HEK293 (cell line): ENCODE measurements at regions not wholly inside any gene's neighbourhood (a gene's known extent, or its start where the extent isn't known, plus 50 kb on each side); places are given as distances from the start of the nearest gene placed in this dataset.

Experiments used
- CTCF ChIA-PET: fragments of 350-600 bp; formaldehyde crosslinking; extraction: SDS; loops from one replicate; lab custom pipeline; 2021; ENCODE audit warnings: antibody characterized with exemption; lab: Yijun Ruan, JAX
- POLR2A ChIA-PET: fragments of 300-600 bp; formaldehyde crosslinking; extraction: SDS; loops from one replicate; lab custom pipeline; 2020; ENCODE audit warnings: antibody characterized with exemption, inconsistent platforms; lab: Yijun Ruan, JAX
- H3K27ac ChIP-seq: fragments of 200-500 bp; sonication (Bioruptor generic); 2 replicates; pipeline ENCODE4 v1.5.1; 2014; ENCODE audit warnings: low read depth, low read length, control low read depth, inconsistent platforms; ENCODE audit errors: extremely low read depth
- H3K36me3 ChIP-seq, 2 experiments: fragments of 200-500 bp in 1 of 2; sonication (Bioruptor generic) in 1 of 2; 1 replicate in 1 of 2; 2 replicates in 1 of 2; pipeline ENCODE4 v1.5.1; 2014 to 2017; ENCODE audit warnings: inconsistent platforms in 2 of 2, low read length in 2 of 2; ENCODE audit not compliant: control insufficient read depth in 2 of 2, insufficient read depth in 1 of 2
- H3K4me1 ChIP-seq: fragments of 200-500 bp; sonication (Bioruptor generic); 2 replicates; pipeline ENCODE4 v1.5.1; 2014; ENCODE audit warnings: mild to moderate bottlenecking, low read length, inconsistent platforms; ENCODE audit not compliant: control insufficient read depth, insufficient read depth
- H3K4me3 ChIP-seq: 2 replicates; pipeline ENCODE4 v1.5.1; 2011; ENCODE audit warnings: low read depth, mild to moderate bottlenecking, control low read depth, low read length, moderate library complexity
- H3K9me3 ChIP-seq: fragments of 200-500 bp; sonication (Bioruptor generic); 2 replicates; pipeline ENCODE4 v1.5.1; 2014; ENCODE audit warnings: low read depth, low read length, inconsistent platforms; ENCODE audit not compliant: control insufficient read depth, insufficient read depth
- BCL11A ChIP-seq: fragments of 450-650 bp; formaldehyde crosslinking; IDR thresholded peaks from 2 replicates; pipeline ENCODE4 v1.5.1; 2016; ENCODE audit warnings: low read depth, missing biosample characterization, missing genetic modification characterization
- BCL6B ChIP-seq: fragments of 450-650 bp; formaldehyde crosslinking; IDR thresholded peaks from 2 replicates; pipeline ENCODE4 v1.5.1; 2017; ENCODE audit warnings: missing biosample characterization, missing genetic modification characterization
- GLIS2 ChIP-seq: fragments of 450-650 bp; formaldehyde crosslinking; IDR thresholded peaks from 2 replicates; pipeline ENCODE4 v1.5.1; 2016; ENCODE audit warnings: missing biosample characterization, missing genetic modification characterization
- HOXD13 ChIP-seq: sonication (generic); formaldehyde crosslinking; IDR thresholded peaks from 2 replicates; pipeline ENCODE4 v1.8.0; 2022; ENCODE audit warnings: missing genetic modification reagents, borderline replicate concordance
- YY2 ChIP-seq: fragments of 450-650 bp; formaldehyde crosslinking; IDR thresholded peaks from 2 replicates; pipeline ENCODE4 v1.5.1; 2016; ENCODE audit warnings: missing biosample characterization, missing genetic modification characterization
- ZNF112 ChIP-seq: fragments of 450-650 bp; formaldehyde crosslinking; IDR thresholded peaks from 2 replicates; pipeline ENCODE4 v1.5.0; 2017; ENCODE audit warnings: missing biosample characterization, missing genetic modification characterization
- ZNF114 ChIP-seq: fragments of 450-650 bp; formaldehyde crosslinking; IDR thresholded peaks from 2 replicates; pipeline ENCODE4 v1.5.0; 2017; ENCODE audit warnings: missing biosample characterization, missing genetic modification characterization
- ZNF121 ChIP-seq: fragments of 450-650 bp; formaldehyde crosslinking; IDR thresholded peaks from 2 replicates; pipeline ENCODE4 v1.5.1; 2016; ENCODE audit warnings: missing biosample characterization, missing genetic modification characterization
- ZNF133 ChIP-seq: fragments of 450-650 bp; formaldehyde crosslinking; IDR thresholded peaks from 2 replicates; pipeline ENCODE4 v1.5.1; 2016; ENCODE audit warnings: missing biosample characterization, missing genetic modification characterization
- ZNF174 ChIP-seq: fragments of 450-650 bp; formaldehyde crosslinking; IDR thresholded peaks from 2 replicates; pipeline ENCODE4 v1.5.0; 2017; ENCODE audit warnings: missing biosample characterization, mild to moderate bottlenecking, missing genetic modification characterization
- ZNF223 ChIP-seq: fragments of 450-650 bp; formaldehyde crosslinking; IDR thresholded peaks from 2 replicates; pipeline ENCODE4 v1.5.1; 2016; ENCODE audit warnings: missing biosample characterization, missing genetic modification characterization
- ZNF23 ChIP-seq: fragments of 450-650 bp; formaldehyde crosslinking; IDR thresholded peaks from 2 replicates; pipeline ENCODE4 v1.5.1; 2016; ENCODE audit warnings: missing biosample characterization, missing genetic modification characterization, borderline replicate concordance
- ZNF449 ChIP-seq: fragments of 450-650 bp; formaldehyde crosslinking; IDR thresholded peaks from 2 replicates; pipeline ENCODE4 v1.5.1; 2017; ENCODE audit warnings: missing biosample characterization, mild to moderate bottlenecking, missing genetic modification characterization, moderate library complexity
- ZNF501 ChIP-seq: fragments of 450-650 bp; formaldehyde crosslinking; IDR thresholded peaks from 2 replicates; pipeline ENCODE4 v1.5.1; 2016; ENCODE audit warnings: missing biosample characterization, missing genetic modification characterization
- ZNF521 ChIP-seq: fragments of 450-650 bp; formaldehyde crosslinking; IDR thresholded peaks from 2 replicates; pipeline ENCODE4 v1.5.1; 2017; ENCODE audit warnings: missing biosample characterization, mild to moderate bottlenecking, missing genetic modification characterization
- ZNF629 ChIP-seq: fragments of 450-650 bp; formaldehyde crosslinking; IDR thresholded peaks from 2 replicates; pipeline ENCODE4 v1.5.1; 2017; ENCODE audit warnings: missing biosample characterization, missing genetic modification characterization
- ZNF639 ChIP-seq: fragments of 450-650 bp; formaldehyde crosslinking; IDR thresholded peaks from 2 replicates; pipeline ENCODE4 v1.5.1; 2016; ENCODE audit warnings: missing biosample characterization, missing genetic modification characterization
- ZNF707 ChIP-seq: fragments of 450-650 bp; formaldehyde crosslinking; IDR thresholded peaks from 2 replicates; pipeline ENCODE4 v1.5.1; 2016; ENCODE audit warnings: missing biosample characterization, missing genetic modification characterization
- ZNF747 ChIP-seq: fragments of 450-650 bp; formaldehyde crosslinking; IDR thresholded peaks from 2 replicates; pipeline ENCODE4 v1.5.1; 2016; ENCODE audit warnings: missing biosample characterization, missing genetic modification characterization
- ZNF777 ChIP-seq: fragments of 450-650 bp; formaldehyde crosslinking; IDR thresholded peaks from 2 replicates; pipeline ENCODE4 v1.5.1; 2017; ENCODE audit warnings: missing biosample characterization, missing genetic modification characterization, borderline replicate concordance
- TF ChIP-seq, protein P1 (sequence below): fragments of 450-650 bp; formaldehyde crosslinking; IDR thresholded peaks from 2 replicates; pipeline ENCODE4 v1.5.1; 2017; ENCODE audit warnings: missing biosample characterization, missing genetic modification characterization

- no peak for TF ChIP-seq ZNF639 (tag by site-specific recombination)
- TF ChIP-seq, all 188 proteins: peak for 0
Measured at GRCh38 chr20:54744097-54744496, 268.7 kb downstream of the DOK5 start (continued).

GRCh38 chr20:54742193-54742592 lies 266.8 kb downstream of the DOK5 start:
- POLR2A ChIA-PET = no interaction called here

DNA sequence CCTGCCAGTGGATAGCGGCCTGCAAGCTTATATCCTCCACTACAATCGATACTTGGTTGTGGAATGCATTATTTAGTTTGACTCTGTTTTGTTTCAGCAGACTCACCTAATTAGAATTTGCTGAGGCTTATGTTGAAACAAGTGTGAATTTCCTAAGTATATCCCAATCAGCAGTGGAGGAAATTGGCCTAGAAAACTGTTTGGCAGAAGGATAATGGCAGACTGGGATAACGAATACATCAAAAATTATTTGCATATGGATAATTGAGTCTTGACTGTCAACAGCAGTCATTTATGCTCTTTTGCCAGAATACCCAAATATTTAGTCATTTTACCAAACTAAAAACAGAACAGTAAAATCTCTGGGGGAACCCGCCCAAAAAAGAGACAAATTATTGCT lies 261.0 kb downstream of the DOK5 start:
- POLR2A ChIA-PET = no interaction called here
- TF ChIP-seq, protein P1, sequence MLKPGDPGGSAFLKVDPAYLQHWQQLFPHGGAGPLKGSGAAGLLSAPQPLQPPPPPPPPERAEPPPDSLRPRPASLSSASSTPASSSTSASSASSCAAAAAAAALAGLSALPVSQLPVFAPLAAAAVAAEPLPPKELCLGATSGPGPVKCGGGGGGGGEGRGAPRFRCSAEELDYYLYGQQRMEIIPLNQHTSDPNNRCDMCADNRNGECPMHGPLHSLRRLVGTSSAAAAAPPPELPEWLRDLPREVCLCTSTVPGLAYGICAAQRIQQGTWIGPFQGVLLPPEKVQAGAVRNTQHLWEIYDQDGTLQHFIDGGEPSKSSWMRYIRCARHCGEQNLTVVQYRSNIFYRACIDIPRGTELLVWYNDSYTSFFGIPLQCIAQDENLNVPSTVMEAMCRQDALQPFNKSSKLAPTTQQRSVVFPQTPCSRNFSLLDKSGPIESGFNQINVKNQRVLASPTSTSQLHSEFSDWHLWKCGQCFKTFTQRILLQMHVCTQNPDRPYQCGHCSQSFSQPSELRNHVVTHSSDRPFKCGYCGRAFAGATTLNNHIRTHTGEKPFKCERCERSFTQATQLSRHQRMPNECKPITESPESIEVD = no peak
- Histone ChIP-seq H3K9me3 (no peaks in the 10 kb centered on the region), H3K4me1 (no peaks in the 10 kb centered on the region), H3K27ac (no peak overlapping the region), H3K36me3 (no peaks in the 10 kb centered on the region), H3K4me3 (no peak overlapping the region)
- CTCF ChIA-PET = no interaction called here

More at GRCh38 chr20:54742193-54742592, 266.8 kb downstream of the DOK5 start:
- Histone ChIP-seq H3K4me1 (no peaks in the 10 kb centered on the region), H3K9me3 (no peaks in the 10 kb centered on the region), H3K36me3 (no peaks in the 10 kb centered on the region), H3K4me3 (no peak overlapping the region), H3K27ac (no peak overlapping the region)
- TF ChIP-seq ZNF133 (no peak), BCL6B (no peak), HOXD13 (no peak)
- CTCF ChIA-PET = no interaction called here

GRCh38 chr20:54733687-54734086 lies 258.3 kb downstream of the DOK5 start:
- TF ChIP-seq ZNF449 (tag by site-specific recombination) (no peak), ZNF629 (no peak), ZNF777 (no peak), ZNF521 (no peak), ZNF114 (no peak), ZNF223 (tag by site-specific recombination) (no peak), ZNF121 (tag by site-specific recombination) (no peak), ZNF501 (tag by site-specific recombination) (no peak), BCL11A (tag by site-specific recombination) (no peak), ZNF174 (no peak), ZNF707 (tag by site-specific recombination) (no peak), ZNF112 (tag by site-specific recombination) (no peak), ZNF23 (tag by site-specific recombination) (no peak), YY2 (tag by site-specific recombination) (no peak), GLIS2 (tag by site-specific recombination) (no peak), ZNF747 (tag by site-specific recombination) (no peak)
- CTCF ChIA-PET = no interaction called here
- no peaks in the 10 kb centered on the region for H3K9me3 ChIP-seq
- H3K27ac ChIP-seq = no peak overlapping the region
- H3K4me1 ChIP-seq = no peaks in the 10 kb centered on the region
- no peak overlapping the region for H3K4me3 ChIP-seq
- H3K36me3 ChIP-seq = no peaks in the 10 kb centered on the region
- POLR2A ChIA-PET = no interaction called here
